HG03558 (cell line): ENCODE measurements at regions not wholly inside any gene's neighbourhood (a gene's known extent, or its start where the extent isn't known, plus 50 kb on each side); places are given as distances from the start of the nearest gene placed in this dataset.
"Not testable (repeated sequence)": the region's sequence is repeated elsewhere in the genome, so short reads cannot be mapped to it uniquely, and the experiment has no call there.

Experiments
- ATAC-seq: cut with Tn5 transposase; IDR thresholded peaks from one replicate; pipeline ENCODE4 v1.9.1; 2021; ENCODE audit warnings: moderate number of reproducible peaks; ENCODE audit not compliant: unreplicated experiment; ENCODE audit errors: extremely low read depth

DNA sequence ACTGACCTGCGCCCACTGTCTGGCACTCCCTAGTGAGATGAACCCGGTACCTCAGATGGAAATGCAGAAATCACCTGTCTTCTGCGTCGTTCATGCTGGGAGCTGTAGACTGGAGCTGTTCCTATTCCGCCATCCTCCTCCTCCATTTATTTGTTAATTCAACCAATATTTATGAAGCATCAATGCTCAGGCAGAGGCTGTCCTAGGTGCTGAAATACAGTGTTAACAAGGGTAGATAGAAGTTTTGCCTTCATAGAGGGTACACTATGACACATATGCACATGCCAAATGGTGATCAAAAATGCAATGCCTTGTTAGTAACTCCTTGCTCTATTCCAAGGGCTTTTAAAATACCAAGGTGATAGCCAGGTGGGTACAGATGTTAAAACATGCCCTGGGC, 166.0 kb upstream of the CCL2 start:
- not testable (repeated sequence) for ATAC-seq

DNA sequence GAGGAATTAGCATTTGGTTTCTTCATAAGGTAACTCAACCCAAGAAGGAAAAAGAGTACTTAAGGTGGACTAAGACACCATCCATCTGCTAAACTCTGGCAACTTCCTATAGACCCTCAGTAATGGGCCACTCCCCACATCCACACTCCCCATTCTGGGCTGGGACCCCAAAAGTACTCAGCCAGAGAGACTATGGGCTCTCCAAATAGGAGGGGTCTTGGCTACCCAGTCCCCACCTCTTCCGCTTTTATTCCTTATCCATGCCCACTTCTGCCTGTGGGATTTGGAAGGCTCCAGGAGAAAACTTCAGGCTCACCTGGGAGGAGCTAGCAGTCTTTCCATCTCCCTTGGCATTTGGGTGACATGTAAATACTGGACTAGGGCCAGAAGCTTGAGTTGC, 164.5 kb upstream of the CCL2 start:
- no peak for ATAC-seq

DNA sequence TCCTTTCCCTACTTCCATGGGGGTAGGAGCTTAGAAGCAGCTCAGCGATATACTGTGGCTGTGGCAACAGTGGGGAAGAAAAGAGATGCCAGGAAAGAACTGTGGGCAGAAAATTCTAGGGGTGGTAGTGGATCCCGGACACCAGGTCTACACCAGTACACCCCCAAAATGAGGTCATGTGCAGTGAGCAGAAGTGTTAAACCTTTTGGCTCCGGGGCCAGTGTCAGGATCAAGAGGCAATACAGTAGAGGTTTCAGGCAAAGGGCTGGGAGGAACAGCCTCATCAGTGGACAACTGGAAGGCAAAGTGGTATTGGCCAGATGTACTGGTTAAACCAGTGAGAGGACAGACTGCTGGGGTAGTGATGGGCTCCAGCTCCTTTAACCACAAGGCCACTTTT, 163.1 kb upstream of the CCL2 start:
- no peak for ATAC-seq

DNA sequence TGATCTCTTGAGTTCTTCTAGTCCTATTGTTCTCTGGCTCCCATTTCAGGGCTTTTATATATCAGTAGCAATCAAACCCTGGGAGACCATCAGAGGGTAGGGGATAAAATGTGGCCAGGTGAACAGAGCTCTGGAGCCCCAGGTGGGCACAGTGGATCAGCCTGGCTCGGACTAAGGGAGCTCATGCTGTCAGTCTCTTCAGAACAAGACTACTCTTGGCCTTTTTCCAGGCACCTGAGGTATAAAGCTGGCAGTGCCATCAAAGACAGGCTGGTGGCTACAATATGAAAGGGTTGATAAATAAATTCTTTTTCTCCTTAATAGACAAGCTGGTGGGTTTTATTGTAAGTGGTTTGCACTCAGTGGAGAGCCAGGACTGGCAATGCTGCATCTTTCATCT, 160.0 kb upstream of the CCL2 start:
- ATAC-seq = no peak

DNA sequence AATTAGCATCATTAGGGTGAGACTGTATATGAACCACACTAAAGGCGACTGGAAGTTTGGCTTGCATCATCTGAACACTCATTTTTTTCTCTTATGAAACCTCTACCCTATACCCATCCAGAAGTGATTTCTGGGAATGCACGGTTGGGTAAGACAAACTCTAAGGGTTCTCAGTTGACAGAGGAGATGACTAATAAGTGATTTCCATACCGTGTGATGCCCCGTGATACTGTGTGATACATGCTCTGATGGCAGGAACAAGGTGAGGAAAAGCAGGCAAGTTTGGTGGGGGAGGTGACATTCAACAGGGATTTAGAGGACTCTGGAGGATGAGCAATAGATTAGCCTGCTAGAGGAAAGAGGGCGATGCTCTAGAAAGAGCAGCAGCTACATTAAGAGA, 156.4 kb upstream of the CCL2 start:
- no peak for ATAC-seq

DNA sequence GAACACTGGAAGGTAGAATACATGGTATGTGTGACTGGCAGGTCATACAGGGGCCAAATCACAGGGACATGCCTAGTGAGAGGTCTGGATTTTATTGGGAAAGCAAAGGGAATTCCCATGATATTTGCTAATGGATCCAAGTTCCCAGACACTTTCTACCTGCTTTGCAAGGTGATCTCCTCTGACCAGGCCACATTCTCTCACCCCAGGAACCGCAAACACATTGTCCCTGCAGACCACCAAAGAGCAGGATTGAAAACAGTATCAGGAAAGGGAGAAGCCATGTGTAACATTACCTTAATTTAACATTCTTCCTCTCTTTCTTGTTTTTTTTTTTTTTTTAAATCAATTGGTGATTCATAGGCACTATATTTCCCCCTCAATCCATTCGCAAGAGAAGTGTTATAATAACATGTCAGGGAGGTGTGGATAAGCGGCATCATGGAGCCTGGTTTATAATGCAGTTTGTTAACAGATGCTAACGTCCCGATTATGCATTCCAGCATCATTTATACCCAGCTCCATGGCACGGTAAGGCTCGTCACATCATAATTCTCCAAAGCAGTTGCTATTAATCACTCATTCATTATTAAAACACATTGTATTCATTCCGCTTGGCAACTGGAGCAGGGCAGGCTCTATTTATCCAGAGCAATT, 155.1 kb upstream of the CCL2 start:
- no peak for ATAC-seq

DNA sequence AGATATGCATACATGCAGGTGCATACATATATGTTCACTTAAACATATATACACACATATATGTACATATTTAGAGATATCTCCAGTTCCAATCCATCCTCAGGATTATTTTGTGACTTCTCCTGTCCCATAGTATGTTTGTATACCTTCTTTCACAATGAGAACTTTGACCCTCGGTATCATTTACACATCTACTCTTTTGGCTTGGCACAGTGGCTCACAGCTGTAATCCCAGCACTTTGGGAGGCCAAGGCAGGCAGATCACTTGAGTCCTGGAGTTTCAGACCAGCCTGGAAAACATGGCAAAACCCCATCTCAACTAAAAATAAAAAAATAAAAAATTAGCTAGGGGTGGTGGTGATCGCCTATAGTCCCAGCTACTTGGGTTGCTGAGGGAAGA, 148.1 kb upstream of the CCL2 start:
- ATAC-seq = no peak

DNA sequence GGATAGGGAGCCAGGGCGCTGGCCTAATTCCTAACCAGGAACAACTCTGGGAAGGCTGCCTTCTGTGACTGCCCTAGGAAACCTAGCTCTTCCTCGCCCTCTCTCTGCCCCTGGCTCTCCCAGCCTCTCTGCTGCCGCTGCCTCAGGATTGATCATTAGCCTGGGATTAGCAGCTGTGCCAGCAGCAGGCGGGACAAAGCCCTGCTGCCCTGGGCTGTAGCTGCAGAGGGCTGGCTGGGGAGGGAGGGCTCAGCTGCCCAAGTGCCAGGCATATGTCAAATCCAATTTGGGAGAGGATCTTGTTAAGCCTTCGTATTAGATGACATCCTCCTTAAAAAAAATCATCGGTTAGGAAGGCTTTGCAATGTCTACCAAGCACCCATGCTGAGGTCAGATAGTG, 144.8 kb upstream of the CCL2 start:
- no peak for ATAC-seq

DNA sequence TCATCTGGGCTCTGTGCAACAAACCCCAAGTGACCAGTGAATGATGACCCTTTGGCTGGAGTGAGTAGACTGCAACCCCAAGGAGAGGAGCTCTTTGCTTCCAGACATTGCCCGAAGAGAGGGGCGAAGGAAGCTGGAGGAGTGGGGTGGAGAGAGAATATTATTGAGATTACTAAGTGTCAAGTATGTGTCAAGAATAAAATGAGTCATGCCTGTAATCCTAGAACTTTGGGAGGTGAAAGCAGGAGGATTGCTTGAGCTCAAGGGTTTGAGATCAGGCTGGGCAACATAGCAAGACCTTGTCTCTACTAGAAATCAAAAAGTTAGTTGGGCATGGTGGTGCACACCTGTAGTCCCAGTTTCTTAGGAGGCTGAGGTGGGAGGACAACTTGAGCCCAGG, 142.0 kb upstream of the CCL2 start:
- ATAC-seq = no peak

DNA sequence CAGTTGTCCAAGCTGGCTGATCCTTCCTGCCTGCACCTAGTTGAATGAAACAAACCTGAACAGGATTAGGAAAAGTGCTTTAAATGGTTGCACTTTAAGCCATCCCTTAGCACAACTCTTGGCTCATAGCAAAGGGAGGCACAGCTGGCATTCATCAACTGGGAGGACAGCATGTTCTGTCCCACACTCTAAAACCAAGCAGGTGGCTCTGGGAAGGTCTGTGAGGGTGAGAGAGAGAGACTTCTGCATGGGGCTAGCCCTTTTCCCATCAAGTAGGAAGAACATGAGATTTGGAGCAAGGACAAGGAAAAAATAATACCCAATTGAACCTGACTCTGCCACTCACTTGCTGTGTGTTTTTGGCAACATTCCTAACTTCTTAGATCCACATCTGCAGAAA, 140.9 kb upstream of the CCL2 start:
- no peak for ATAC-seq

DNA sequence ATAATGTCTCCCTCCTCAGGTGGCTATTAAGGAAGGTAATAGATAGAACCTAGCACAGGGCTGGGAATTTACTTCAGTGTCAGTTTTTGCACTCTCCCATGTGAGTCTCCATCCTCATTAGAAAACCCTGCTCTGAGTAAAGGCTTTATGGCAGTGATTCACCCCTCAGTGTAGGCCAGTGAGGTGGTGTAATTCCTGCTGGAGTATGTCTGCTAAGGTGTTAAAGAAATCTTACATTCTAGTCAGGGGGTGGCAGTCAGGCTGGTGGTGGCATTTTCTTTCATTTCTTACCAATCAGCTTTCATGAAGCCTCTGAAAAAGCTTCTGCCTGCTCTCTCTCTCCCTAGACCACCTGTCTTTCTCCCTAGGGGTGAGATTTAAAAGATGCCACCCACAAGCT, 138.8 kb upstream of the CCL2 start:
- ATAC-seq = no peak

DNA sequence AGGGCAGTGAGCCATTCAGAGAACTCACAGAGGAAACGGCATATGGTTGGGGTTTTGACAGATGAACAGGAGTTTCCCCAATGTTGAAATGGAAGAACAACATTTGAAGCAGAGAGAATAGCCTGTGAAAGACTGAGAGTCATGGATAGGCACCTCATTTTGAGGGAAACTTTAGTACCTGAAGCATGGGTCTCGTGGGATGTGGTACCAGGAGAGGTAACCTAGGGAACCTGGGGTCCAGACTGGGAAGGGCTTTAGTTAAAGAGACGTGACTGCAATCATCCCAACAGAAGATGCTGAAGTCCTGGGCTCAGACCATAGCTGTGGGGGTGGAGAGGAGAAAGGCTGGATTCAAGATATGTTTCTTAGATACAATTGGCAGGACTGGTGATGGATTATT, 137.8 kb upstream of the CCL2 start:
- no peak for ATAC-seq

DNA sequence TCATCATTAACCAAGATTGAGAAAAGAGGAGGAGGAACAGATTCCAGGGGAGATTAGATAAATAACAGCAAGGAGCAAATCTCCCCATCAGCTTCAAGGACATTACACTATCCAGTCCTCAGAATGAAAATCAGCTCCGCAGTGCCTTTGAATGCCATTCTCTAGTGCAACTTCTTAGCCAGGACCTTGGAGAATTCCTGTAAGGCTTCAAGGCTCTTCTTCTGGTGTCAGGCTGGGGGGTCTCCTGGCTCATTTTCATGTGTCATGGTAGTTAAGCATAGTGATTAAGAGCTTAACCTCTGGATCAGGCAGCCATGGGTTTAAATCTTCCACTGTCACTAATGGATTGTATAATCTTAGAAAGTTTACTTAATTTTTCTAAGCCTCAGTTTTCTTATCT, 137.3 kb upstream of the CCL2 start:
- no peak for ATAC-seq

DNA sequence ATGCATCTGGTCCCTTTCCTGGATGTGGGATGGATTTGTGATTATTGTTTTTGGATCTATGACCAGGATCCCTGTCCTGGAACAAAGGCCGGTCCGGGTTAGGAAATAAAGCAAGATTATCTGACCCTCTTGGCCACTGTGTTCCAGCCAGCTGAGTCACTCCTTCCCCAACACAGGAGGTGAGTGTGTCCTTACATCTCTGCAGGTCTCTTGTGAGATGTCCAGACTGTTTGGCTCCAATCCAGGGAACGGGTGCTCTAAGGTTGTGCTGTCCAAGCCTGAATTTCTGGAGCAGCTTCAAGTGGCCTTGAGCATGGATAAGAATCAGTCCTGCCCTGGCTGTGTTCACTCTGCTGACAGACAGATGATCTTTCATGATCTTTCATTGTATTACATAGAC, 136.5 kb upstream of the CCL2 start:
- no peak for ATAC-seq

DNA sequence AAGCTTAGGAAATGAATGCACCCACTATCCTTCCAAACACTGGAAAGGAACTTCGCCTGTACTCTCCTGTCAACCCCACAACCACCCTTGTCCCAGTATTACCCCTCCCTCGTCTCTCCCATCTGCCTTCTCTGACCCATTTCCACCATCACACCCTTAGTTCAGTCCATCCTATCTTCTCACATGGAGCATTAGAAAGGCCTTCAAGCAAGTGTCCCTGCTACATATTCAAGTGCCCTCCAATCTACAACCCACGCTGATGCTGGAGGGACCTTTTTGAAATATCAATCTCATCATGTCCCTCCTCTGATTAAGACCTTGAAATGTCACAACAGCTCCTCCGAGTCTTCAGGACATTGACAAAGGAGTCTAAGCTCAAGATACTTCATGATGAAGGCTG, 133.8 kb upstream of the CCL2 start:
- no peak for ATAC-seq

DNA sequence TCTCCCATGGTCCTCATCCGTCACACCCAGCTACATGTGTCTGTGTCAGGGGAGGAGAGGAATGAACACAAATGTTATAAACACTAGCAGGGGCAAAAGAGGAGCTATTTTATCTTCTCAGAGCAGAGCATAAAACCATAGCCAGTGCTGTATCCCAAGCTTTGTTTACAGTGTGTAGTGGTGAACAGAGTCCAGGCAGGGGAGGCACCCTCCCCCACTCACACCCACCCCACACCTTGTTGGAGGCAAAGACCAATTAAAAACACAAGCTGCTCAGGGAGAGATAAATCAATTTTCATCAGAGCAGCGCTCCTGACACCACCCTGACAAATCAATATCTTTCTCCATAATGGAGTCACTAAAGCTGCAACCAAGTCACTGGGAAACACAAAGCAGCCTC, 132.6 kb upstream of the CCL2 start:
- ATAC-seq = no peak

DNA sequence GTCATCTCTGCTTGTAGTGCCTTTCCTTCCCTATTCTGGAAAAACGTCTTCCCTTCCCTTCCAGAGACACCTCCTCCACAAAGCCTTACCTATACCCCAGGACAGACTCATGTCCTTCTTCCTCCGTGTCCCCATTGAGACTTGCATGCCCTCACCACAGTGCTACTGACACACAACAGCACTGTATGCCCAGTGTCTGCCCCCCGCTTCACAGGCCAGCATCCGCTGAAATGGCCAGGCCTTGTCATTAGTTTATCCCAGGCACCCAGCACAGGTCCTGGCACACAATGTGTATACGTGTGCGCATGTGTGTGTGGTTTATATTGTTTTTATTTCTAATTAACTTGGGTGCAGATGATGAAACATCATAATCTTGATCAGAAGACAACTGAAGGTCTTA, 130.1 kb upstream of the CCL2 start:
- ATAC-seq = no peak

DNA sequence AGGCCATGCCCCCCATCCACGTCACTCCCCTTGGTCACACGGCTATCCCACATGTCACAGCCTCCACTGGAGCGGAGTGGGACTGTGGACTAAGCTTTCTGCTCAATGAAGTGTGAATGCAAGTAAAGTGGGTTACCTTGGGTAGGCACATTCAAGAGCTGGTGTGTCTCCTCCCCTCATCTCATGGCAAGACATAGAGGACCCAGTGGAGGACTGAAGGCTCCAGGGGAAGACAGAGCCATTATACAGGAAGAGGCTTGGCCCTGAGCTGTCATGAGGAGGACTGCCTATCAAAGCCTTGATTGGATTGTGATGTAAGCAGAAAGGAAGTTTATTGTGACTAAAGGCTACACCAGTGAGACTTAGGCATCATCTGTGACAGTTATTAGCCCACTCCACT, 129.2 kb upstream of the CCL2 start:
- ATAC-seq = no peak

DNA sequence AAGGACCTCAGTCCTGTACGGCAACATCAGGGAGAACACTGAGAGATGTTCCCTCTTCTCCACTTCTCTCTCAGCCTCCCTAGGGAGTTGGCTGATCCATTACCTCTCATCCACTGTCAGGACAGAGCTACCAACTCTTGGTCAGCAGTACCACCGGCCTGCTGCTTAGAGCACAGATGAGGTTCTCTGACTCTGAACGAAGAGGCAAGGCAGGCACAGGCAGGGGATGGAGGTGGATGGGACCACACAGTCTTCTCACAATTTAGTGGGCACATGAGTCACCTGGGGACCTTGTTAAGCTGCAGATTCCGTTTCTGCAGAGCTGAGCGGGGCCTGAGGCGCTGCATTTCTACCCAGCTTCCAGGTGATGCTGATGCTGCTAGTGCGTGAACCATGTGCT, 128.6 kb upstream of the CCL2 start:
- no peak for ATAC-seq

DNA sequence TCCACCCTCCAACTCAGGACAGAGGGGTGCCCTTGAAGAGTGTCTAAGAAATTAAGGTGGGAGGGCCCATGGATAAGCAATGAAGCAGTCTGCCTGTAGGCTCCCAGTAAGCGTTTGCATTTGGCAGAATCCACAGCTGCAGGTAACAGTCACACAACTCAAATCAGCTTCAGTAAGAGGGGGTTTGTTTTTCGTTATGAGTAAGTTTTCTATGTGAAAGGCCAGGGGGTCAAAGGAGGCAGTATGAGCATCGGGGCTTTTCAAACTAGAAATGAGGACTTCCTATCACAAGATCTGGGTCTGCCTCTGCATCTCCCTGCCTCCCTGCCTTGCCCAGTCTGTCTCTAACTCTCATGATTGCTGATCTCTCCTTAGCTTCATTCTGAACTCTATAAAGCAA, 128.1 kb upstream of the CCL2 start:
- no peak for ATAC-seq

DNA sequence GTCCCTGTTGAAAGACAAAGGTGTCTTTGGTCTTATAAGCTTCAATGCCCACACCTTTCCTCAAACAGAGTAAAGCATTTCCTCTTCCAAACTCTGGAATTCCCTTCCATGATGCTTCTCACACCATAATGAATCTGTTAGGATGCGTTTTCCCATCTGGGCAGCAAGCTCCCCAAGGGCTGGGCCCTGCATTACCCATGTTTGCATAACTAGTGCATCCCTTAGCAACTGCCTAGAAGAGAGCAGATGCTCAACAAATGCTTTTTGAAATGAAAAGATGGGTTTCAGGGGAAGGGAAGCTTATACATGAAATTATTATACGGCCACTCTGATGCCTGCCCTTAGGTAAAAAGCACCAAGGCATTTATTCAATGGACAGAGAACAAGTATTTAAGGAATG, 124.5 kb upstream of the CCL2 start:
- ATAC-seq = no peak

DNA sequence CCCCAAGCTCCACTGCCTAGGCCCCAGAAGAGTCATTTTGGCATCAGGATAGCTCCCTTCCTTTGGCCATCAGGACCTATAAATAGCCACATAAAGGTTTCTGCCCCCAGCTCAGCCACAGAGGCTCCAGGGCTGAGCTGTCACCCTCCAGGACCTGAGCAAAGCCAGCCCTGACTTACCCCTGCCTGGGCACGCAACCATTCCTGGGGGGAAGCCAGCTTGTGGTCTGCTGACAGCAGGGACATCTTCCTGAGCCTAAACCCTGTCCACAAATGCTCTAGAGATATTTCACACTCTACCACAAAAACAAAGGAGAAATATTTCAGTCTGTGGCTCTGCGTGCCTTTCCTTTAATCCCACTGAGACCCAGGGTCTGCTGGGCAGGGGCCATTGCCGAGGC, 123.7 kb upstream of the CCL2 start:
- no peak for ATAC-seq

DNA sequence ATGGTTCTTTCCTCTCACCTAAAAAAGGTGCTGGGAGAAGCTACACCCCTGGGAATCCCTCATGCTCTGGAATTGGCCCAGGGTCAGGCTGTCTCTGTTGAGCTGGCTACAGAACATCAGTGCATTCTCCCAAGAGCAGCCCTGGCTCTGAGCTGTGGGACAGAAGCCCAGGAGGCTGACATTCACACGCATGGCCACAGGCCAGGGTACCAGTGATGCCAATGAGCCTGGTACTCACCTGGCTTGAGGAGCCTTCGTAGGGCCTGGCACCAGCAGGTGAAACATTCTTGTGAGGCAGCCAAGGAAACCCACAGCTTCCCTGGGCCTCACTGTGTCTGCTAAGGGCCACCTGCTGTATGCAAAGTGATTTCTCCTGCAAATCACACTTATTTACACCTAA, 121.7 kb upstream of the CCL2 start:
- no peak for ATAC-seq
